ENCODE measurements at regions not wholly inside any gene's neighbourhood (a gene's known extent, or its start where the extent isn't known, plus 50 kb on each side); places are given as distances from the start of the nearest gene placed in this dataset.

- TF ChIP-seq CTCF (IDR thresholded peaks at IDR 0.05), result no peak
- TF ChIP-seq POLR2A (IDR thresholded peaks at IDR 0.05), result no peak
Measured at GRCh38 chr2:12432985-12433625, 283.6 kb upstream of the TRIB2 start.

Data from right lobe of liver (tissue), 4 donors.